T-helper 2 cell (primary cell): ENCODE measurements at regions not wholly inside any gene's neighbourhood (a gene's known extent, or its start where the extent isn't known, plus 50 kb on each side); places are given as distances from the start of the nearest gene placed in this dataset.

ENCODE experiments used
- DNase-seq, 5 experiments: peaks; one replicate each; pipeline versions ENCODE4 v3.0.0 to v3.0.0-alpha.2; 2012 to 2022

GRCh38 chr12:88371416-88372183 lies 208.7 kb downstream of the KITLG start:
- no peak for DNase-seq

GRCh38 chr12:88375306-88376305 lies 204.7 kb downstream of the KITLG start:
- DNase-seq, result no peak

- DNase-seq, result no peak
These were observed 202.3 kb downstream of the KITLG start for GRCh38 chr12:88377973-88378372.

GRCh38 chr12:88381466-88381865 lies 198.8 kb downstream of the KITLG start:
- no peak for DNase-seq

DNA sequence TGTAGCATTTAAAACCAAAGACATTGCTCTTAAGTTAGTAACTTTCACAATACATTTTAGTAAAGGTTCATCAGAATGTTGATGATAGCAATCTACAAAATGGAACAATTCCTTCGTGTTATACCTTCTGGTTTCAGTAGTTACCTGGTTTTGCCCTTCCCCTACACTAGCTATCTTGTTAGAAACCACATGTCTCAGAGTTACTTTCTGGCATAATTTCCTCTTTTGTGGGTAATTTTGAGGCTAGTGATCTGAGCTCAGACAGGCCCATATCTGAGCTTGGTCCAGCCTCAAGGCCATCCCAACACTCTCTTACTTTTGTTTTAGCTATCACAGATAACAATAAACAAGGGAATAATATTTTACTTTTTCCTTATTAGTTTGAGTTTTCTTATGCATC lies 196.9 kb downstream of the KITLG start:
- DNase-seq, result peak in 1 of 5 experiments; percentile 16

GRCh38 chr12:88388566-88389540 lies 191.4 kb downstream of the KITLG start:
- no peak for DNase-seq

- DNase-seq, result no peak
These were observed 189.5 kb downstream of the KITLG start for GRCh38 chr12:88390811-88391210.

GRCh38 chr12:88391556-88391955 lies 188.7 kb downstream of the KITLG start:
- peak in 1 of 5 experiments; percentile 54 for DNase-seq

DNA sequence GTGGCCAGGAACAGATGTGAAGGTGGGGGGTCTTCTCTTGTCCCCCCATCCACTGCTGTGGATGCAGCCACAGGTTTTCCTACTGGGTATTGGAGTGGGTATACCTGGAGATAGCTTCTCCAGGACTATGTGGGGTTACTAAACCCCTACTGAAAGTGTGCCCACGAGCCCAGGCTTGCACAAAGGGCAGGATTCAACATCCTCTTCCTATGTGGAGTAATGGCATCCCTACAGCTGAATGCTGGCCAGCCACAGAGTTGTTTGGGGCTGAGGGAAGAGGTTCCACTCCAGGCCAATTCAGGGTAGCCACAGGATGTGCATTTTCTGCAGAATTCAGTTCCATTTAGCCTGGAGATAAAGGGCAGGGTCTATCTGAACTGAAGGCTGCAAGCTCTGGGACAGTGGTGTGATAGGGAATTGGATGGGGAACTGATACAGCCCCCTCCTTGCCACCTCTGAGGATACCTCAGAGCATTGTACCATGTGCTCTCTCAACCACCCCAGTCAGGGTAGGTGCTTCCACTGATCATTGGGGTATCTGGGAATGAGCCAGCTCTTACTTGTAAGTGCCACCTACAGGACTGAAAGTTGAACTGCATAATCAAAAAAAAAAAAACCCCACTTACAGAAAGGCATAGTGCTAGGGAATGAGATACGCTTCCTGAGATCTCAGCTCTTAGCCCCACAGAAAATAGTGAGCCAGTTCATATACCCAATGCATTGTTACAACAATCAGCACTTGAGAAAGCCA lies 187.1 kb downstream of the KITLG start:
- DNase-seq, result peak in 1 of 5 experiments; percentile 42

GRCh38 chr12:88398031-88398430 lies 182.2 kb downstream of the KITLG start:
- DNase-seq, result no peak

GRCh38 chr12:88399811-88400210 lies 180.5 kb downstream of the KITLG start:
- DNase-seq, result no peak

GRCh38 chr12:88400302-88400701 lies 180.0 kb downstream of the KITLG start:
- DNase-seq, result no peak

- DNase-seq, result peak in 1 of 5 experiments; percentile 76
These were observed 179.1 kb downstream of the KITLG start for GRCh38 chr12:88401155-88401554.

DNA sequence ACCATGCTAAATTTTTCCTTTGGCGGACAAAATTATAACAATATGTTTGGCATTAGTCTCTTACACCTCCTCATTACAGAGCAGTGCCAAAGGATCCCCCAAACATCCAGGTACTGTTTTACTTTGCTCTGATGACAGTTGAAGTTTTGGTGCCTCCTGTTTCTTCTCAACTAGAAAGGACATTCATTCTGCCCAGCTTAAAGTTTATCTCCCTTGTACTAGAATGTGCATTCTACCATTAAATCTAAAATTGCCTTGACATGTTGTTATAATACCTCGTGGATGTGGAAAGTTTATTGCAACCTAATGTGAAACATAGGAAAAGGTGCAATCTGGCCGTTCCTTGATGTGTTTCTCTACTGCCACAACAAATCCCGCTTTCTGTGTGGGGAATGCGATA lies 173.4 kb downstream of the KITLG start:
- no peak for DNase-seq

DNA sequence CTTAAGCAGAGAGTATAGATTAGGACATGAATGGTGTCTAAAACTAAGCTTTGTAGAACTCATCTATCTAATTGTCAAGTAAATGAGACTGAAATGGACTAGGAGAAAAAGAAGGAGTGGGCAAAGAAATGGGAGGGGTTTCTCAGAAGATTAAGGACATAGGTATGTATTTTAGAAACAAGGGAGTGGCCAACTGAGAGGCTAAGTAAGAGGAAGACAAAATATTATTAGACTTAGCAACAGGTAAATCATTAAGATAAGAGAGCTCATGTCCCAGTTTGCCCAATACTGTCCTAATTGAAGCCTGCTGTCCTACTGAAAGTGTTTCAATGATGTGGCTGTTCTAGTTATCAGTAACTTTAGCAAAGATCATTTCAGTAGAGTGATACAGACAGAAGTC lies 171.4 kb downstream of the KITLG start:
- DNase-seq, result no peak

DNA sequence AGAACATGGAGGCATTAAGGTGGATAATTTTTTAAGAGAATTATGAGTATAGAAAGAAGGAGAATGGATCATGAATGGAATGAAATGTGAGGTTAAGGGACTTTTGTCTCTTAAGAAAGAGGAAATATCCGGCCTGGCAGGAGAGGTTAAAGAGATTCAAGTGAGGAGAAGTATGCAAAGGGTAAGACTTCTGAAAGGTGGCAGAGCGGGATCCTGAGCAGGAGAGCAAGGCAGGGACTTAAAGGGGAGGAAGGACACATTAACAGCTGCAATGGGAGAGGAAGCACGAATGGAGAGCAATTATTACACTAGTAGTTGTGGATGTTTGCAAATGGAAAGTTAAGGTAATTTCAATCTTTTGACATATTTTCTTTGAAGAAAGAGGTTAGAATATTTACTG lies 171.0 kb downstream of the KITLG start:
- no peak for DNase-seq

- no peak for DNase-seq
These were observed 168.6 kb downstream of the KITLG start for GRCh38 chr12:88411689-88412088.

DNA sequence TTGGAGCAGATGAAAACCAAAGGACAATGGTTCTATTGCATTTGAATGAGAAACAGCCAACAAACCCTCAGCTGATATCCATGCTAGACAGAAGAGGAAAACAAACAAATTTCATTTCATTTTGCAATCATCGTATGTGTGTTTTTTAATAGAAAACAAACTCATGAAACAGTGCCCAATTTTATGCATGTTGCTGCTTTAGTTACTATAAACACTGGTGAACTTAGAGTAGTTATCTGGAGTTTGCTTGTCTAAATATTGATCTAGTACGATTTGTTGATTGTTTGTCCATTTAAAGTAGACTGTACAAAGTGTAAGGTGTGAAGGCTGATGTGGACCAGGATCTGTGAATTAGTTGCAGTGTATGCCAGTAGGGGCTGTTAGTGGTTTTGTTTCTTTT lies 166.6 kb downstream of the KITLG start:
- no peak for DNase-seq

GRCh38 chr12:88416155-88416554 lies 164.1 kb downstream of the KITLG start:
- DNase-seq, result no peak

GRCh38 chr12:88416786-88417185 lies 163.5 kb downstream of the KITLG start:
- DNase-seq, result no peak

GRCh38 chr12:88417531-88417930 lies 162.7 kb downstream of the KITLG start:
- no peak for DNase-seq
